ENCODE measurements at regions not wholly inside any gene's neighbourhood (a gene's known extent, or its start where the extent isn't known, plus 50 kb on each side); places are given as distances from the start of the nearest gene placed in this dataset.

GRCh38 chr21:31395791-31396190, 51.7 kb upstream of the TIAM1 start:
- no peak overlapping the region for H3K27ac ChIP-seq (replicated peaks)
- no peak overlapping the region for H3K4me3 ChIP-seq (replicated peaks; ENCODE audit: insufficient read depth, low read length)
- H3K27me3 ChIP-seq (ENCODE audit: insufficient read depth, poor library complexity, severe bottlenecking), result no peaks in the 10 kb centered on the region
- no peak for DNase-seq (ENCODE audit: low read depth in 1 of 2, low spot score in 1 of 2)
- no peak for TF ChIP-seq POLR2AphosphoS5 (IDR thresholded peaks at IDR 0.05; ENCODE audit: low read depth)
- no peak for TF ChIP-seq CTCF (IDR thresholded peaks at IDR 0.05; ENCODE audit: insufficient read depth, low read length)
- TF ChIP-seq SPI1 (IDR thresholded peaks at IDR 0.05; ENCODE audit: borderline replicate concordance, low read depth), result no peak
- no peak for TF ChIP-seq REST (IDR thresholded peaks at IDR 0.05; ENCODE audit: insufficient replicate concordance, low read depth)
- TF ChIP-seq GABPA (IDR thresholded peaks at IDR 0.05; ENCODE audit: low read depth), result no peak

GRCh38 chr21:31395268-31395667, 51.2 kb upstream of the TIAM1 start:
- Histone ChIP-seq H3K27ac (replicated peaks) (no peak overlapping the region), H3K27me3 (ENCODE audit: insufficient read depth, poor library complexity, severe bottlenecking) (no peaks in the 10 kb centered on the region), H3K4me3 (replicated peaks; ENCODE audit: insufficient read depth, low read length) (no peak overlapping the region)
- TF ChIP-seq POLR2AphosphoS5 (IDR thresholded peaks at IDR 0.05; ENCODE audit: low read depth), result no peak
- TF ChIP-seq REST (IDR thresholded peaks at IDR 0.05; ENCODE audit: insufficient replicate concordance, low read depth), result no peak
- no peak for TF ChIP-seq CTCF (IDR thresholded peaks at IDR 0.05; ENCODE audit: insufficient read depth, low read length)
- TF ChIP-seq GABPA (IDR thresholded peaks at IDR 0.05; ENCODE audit: low read depth), result no peak
- no peak for TF ChIP-seq SPI1 (IDR thresholded peaks at IDR 0.05; ENCODE audit: borderline replicate concordance, low read depth)
- no peak for DNase-seq (ENCODE audit: low read depth in 1 of 2, low spot score in 1 of 2)

GRCh38 chr21:31394309-31394708, 50.2 kb upstream of the TIAM1 start:
- Histone ChIP-seq H3K4me3 (replicated peaks; ENCODE audit: insufficient read depth, low read length) (no peak overlapping the region), H3K27me3 (ENCODE audit: insufficient read depth, poor library complexity, severe bottlenecking) (no peaks in the 10 kb centered on the region), H3K27ac (replicated peaks) (no peak overlapping the region)
- DNase-seq (ENCODE audit: low read depth in 1 of 2, low spot score in 1 of 2), result no peak
- TF ChIP-seq SPI1 (IDR thresholded peaks at IDR 0.05; ENCODE audit: borderline replicate concordance, low read depth), result no peak
- TF ChIP-seq POLR2AphosphoS5 (IDR thresholded peaks at IDR 0.05; ENCODE audit: low read depth), result no peak
- TF ChIP-seq GABPA (IDR thresholded peaks at IDR 0.05; ENCODE audit: low read depth), result no peak
- TF ChIP-seq CTCF (IDR thresholded peaks at IDR 0.05; ENCODE audit: insufficient read depth, low read length), result no peak
- TF ChIP-seq REST (IDR thresholded peaks at IDR 0.05; ENCODE audit: insufficient replicate concordance, low read depth), result no peak

All from HL-60 (cell line).